Loucy (cell line): ENCODE measurements at regions not wholly inside any gene's neighbourhood (a gene's known extent, or its start where the extent isn't known, plus 50 kb on each side); places are given as distances from the start of the nearest gene placed in this dataset.
A peak's percentile ranks its signal among the peaks of the same experiment; 100 is the strongest.
"Not testable (repeated sequence)": the region's sequence is repeated elsewhere in the genome, so short reads cannot be mapped to it uniquely, and the experiment has no call there.

Experiments
- H2AFZ ChIP-seq: fragments of 200-600 bp; sonication (generic); 2 replicates; pipeline ENCODE4 v1.6.0; 2016; ENCODE audit warnings: antibody characterized with exemption, mild to moderate bottlenecking, low read length, moderate library complexity
- H3F3A ChIP-seq: fragments of 200-600 bp; 2 replicates; pipeline ENCODE4 v1.6.0; 2016; ENCODE audit warnings: antibody characterized with exemption, low read depth, mild to moderate bottlenecking
- H3K27me3 ChIP-seq: fragments of 200-600 bp; sonication (generic); 2 replicates; pipeline ENCODE4 v1.6.1; 2014; ENCODE audit warnings: low read length, mild to moderate bottlenecking; ENCODE audit not compliant: insufficient read depth, poor library complexity, severe bottlenecking
- H3K36me3 ChIP-seq: fragments of 200-600 bp; sonication (generic); 2 replicates; pipeline ENCODE4 v1.6.1; 2016; ENCODE audit warnings: low read length; ENCODE audit not compliant: insufficient read depth
- H3K4me1 ChIP-seq: fragments of 200-600 bp; sonication (generic); 2 replicates; pipeline ENCODE4 v1.5.1; 2014; ENCODE audit warnings: low read length, mild to moderate bottlenecking; ENCODE audit not compliant: insufficient read depth, poor library complexity, severe bottlenecking
- H3K4me2 ChIP-seq: fragments of 200-600 bp; sonication (generic); 2 replicates; pipeline ENCODE4 v1.6.0; 2014; ENCODE audit warnings: antibody characterized with exemption, low read length, low read depth, mild to moderate bottlenecking; ENCODE audit not compliant: poor library complexity, severe bottlenecking
- H3K4me3 ChIP-seq: fragments of 200-600 bp; sonication (generic); 2 replicates; pipeline ENCODE4 v1.5.1; 2014; ENCODE audit warnings: low read length, mild to moderate bottlenecking, mixed read lengths; ENCODE audit not compliant: poor library complexity, severe bottlenecking
- H3K79me2 ChIP-seq: fragments of 200-600 bp; sonication (generic); 2 replicates; pipeline ENCODE4 v1.6.1; 2014; ENCODE audit warnings: low read length; ENCODE audit not compliant: insufficient read depth
- H3K9ac ChIP-seq: fragments of 200-600 bp; sonication (generic); 2 replicates; pipeline ENCODE4 v1.6.0; 2014; ENCODE audit warnings: mild to moderate bottlenecking, low read depth, low read length, moderate library complexity; ENCODE audit not compliant: poor library complexity, severe bottlenecking
- H3K9me2 ChIP-seq: fragments of 200-600 bp; sonication (generic); replicated peaks from 2 replicates; pipeline ENCODE4 v1.6.1; 2016; ENCODE audit warnings: low read depth, low read length, mixed read lengths
- H3K9me3 ChIP-seq: fragments of 200-600 bp; sonication (generic); 2 replicates; pipeline ENCODE4 v1.6.1; 2014; ENCODE audit warnings: mild to moderate bottlenecking, antibody characterized with exemption, low read length, low read depth; ENCODE audit not compliant: insufficient read depth
- H4K20me1 ChIP-seq: fragments of 200-600 bp; sonication (generic); 2 replicates; pipeline ENCODE4 v1.6.0; 2014; ENCODE audit warnings: antibody characterized with exemption, low read length, mild to moderate bottlenecking; ENCODE audit not compliant: insufficient read depth, poor library complexity, severe bottlenecking
- EZH2phosphoT487 ChIP-seq: fragments of 200-600 bp; IDR thresholded peaks from 2 replicates; pipeline ENCODE4 v1.6.1; 2018; ENCODE audit warnings: antibody characterized with exemption, mild to moderate bottlenecking, moderate library complexity, borderline replicate concordance
- TF ChIP-seq, protein P1 (sequence below): fragments of 200-600 bp; sonication (generic); conservative IDR thresholded peaks from 2 replicates; pipeline ENCODE4 v1.5.1; 2014; ENCODE audit warnings: mild to moderate bottlenecking, antibody characterized with exemption, low read length

- Histone ChIP-seq H3K4me1 (peaks cover 5% of the 10 kb centered on the region), H3K9me2 (no peaks in the 10 kb centered on the region), H2AFZ (no peak overlapping the region), H3F3A (no peaks in the 10 kb centered on the region), H3K27me3 (no peaks in the 10 kb centered on the region), H3K36me3 (no peaks in the 10 kb centered on the region), H4K20me1 (no peaks in the 10 kb centered on the region), H3K9ac (no peak overlapping the region), H3K9me3 (no peaks in the 10 kb centered on the region), H3K4me2 (no peak overlapping the region), H3K4me3 (no peak overlapping the region), H3K79me2 (no peaks in the 10 kb centered on the region)
- TF ChIP-seq, protein P1, sequence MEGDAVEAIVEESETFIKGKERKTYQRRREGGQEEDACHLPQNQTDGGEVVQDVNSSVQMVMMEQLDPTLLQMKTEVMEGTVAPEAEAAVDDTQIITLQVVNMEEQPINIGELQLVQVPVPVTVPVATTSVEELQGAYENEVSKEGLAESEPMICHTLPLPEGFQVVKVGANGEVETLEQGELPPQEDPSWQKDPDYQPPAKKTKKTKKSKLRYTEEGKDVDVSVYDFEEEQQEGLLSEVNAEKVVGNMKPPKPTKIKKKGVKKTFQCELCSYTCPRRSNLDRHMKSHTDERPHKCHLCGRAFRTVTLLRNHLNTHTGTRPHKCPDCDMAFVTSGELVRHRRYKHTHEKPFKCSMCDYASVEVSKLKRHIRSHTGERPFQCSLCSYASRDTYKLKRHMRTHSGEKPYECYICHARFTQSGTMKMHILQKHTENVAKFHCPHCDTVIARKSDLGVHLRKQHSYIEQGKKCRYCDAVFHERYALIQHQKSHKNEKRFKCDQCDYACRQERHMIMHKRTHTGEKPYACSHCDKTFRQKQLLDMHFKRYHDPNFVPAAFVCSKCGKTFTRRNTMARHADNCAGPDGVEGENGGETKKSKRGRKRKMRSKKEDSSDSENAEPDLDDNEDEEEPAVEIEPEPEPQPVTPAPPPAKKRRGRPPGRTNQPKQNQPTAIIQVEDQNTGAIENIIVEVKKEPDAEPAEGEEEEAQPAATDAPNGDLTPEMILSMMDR, result no peak
- TF ChIP-seq EZH2phosphoT487, result no peak
These were observed 123.0 kb upstream of the RREB1 start for GRCh38 chr6:6984585-6985366.

GRCh38 chr6:6986344-6986743 is 121.4 kb upstream of the RREB1 start:
- H3K4me3 ChIP-seq, result no peak overlapping the region
- H3K4me2 ChIP-seq, result no peak overlapping the region
- H3K79me2 ChIP-seq, result no peaks in the 10 kb centered on the region
- H3K4me1 ChIP-seq, result peaks cover 5% of the 10 kb centered on the region
- H3K9me3 ChIP-seq, result no peaks in the 10 kb centered on the region
- TF ChIP-seq EZH2phosphoT487, result no peak
- TF ChIP-seq, protein P1, result no peak
- no peak overlapping the region for H3K9ac ChIP-seq
- H3K27me3 ChIP-seq, result no peaks in the 10 kb centered on the region
- H3K9me2 ChIP-seq, result no peaks in the 10 kb centered on the region
- H3F3A ChIP-seq, result no peaks in the 10 kb centered on the region
- H3K36me3 ChIP-seq, result no peaks in the 10 kb centered on the region
- H4K20me1 ChIP-seq, result no peaks in the 10 kb centered on the region
- H2AFZ ChIP-seq, result 0 out of 2 replicates have a peak overlapping the region, but pooled peaks have one; percentile 10

DNA sequence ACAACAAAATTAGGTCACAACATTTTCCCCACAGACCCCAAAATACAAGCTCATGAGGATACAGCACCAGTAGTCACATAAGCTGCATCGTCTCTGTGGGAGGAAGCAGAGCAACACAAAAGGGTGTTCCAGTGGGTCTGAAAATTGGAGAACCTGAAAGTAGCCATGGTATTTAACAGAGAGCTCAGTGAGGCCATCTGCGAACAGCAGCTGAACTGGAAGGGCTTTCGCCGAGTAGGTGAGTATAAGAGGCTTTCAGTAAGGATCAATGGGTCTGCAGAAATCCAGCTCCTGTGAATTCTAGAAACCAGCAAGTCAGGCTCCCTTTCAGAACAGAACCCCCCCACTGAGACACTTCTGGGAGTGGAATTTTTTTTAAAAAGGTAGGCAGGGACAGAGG is 120.0 kb upstream of the RREB1 start:
- H3K9ac ChIP-seq, result no peak overlapping the region
- no peak overlapping the region for H3K4me2 ChIP-seq
- no peaks in the 10 kb centered on the region for H3K27me3 ChIP-seq
- TF ChIP-seq EZH2phosphoT487, result no peak
- no peaks in the 10 kb centered on the region for H3K9me2 ChIP-seq
- no peaks in the 10 kb centered on the region for H4K20me1 ChIP-seq
- H3K36me3 ChIP-seq, result no peaks in the 10 kb centered on the region
- H3K4me3 ChIP-seq, result no peak overlapping the region
- H3K79me2 ChIP-seq, result no peaks in the 10 kb centered on the region
- no peaks in the 10 kb centered on the region for H3F3A ChIP-seq
- H3K4me1 ChIP-seq, result peaks cover 5% of the 10 kb centered on the region
- H2AFZ ChIP-seq, result no peak overlapping the region
- no peaks in the 10 kb centered on the region for H3K9me3 ChIP-seq

DNA sequence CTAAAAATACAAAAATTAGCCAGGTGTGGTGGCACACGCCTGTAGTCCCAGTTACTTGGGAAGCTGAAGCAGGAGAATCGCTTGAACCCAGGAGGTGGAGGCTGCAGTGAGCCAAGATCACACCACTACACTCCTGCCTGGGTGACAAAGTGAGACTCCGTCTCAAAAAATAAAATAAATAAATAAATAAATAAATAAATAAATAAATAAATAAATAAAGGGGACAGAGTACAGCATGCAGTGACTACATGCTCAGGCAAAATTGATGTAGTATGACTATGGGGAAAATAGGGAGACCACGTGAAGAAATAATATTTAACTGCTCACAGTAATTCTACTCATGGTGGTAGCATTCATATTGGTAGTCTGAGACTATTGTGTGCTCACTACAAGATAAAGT is 117.7 kb upstream of the RREB1 start:
- H3K9me2 ChIP-seq, H3K4me3 ChIP-seq, H3K79me2 ChIP-seq, H4K20me1 ChIP-seq, H3K9me3 ChIP-seq, H3K36me3 ChIP-seq, H3K4me2 ChIP-seq, H3K27me3 ChIP-seq, H3K9ac ChIP-seq, H3F3A ChIP-seq, H2AFZ ChIP-seq, H3K4me1 ChIP-seq: not testable (repeated sequence)
